Spleen (tissue), 7 donors: ENCODE measurements at regions not wholly inside any gene's neighbourhood (a gene's known extent, or its start where the extent isn't known, plus 50 kb on each side); places are given as distances from the start of the nearest gene placed in this dataset.

Experiments used
- POLR2A ChIP-seq, 3 donors: fragments of 450-650 bp; IDR thresholded peaks; one replicate each; pipeline ENCODE4 v1.5.1; 2017; ENCODE audit warnings: antibody characterized with exemption in 3 of 3, mild to moderate bottlenecking in 1 of 3
- POLR2AphosphoS5 ChIP-seq, 3 donors: sonication (generic); formaldehyde crosslinking; IDR thresholded peaks; one replicate each; pipeline ENCODE4 v1.5.1; 2017; ENCODE audit warnings: antibody characterized with exemption in 3 of 3
- TF ChIP-seq, protein P1 (sequence below), 11 experiments: fragments of 200-600 bp in 7 of 11; fragments of 450-650 bp in 4 of 11; sonication (generic) in 4 of 11; IDR thresholded peaks in 8 of 11; conservative IDR thresholded peaks in 3 of 11; 1 replicate in 7 of 11; 2 replicates in 4 of 11; pipeline versions ENCODE4 v1.4.0 to v1.8.0; 2016 to 2021; ENCODE audit warnings: antibody characterized with exemption in 11 of 11, inconsistent platforms in 4 of 11, mild to moderate bottlenecking in 1 of 11
- donor health status: DM: no; HTN: no; CAD: no; lungs with moderate emphysema.
- donor health status: DM: no; HTN: no; CAD: no.
- donor health status: DM: no; HTN: no; CAD: no.

- TF ChIP-seq, protein P1, sequence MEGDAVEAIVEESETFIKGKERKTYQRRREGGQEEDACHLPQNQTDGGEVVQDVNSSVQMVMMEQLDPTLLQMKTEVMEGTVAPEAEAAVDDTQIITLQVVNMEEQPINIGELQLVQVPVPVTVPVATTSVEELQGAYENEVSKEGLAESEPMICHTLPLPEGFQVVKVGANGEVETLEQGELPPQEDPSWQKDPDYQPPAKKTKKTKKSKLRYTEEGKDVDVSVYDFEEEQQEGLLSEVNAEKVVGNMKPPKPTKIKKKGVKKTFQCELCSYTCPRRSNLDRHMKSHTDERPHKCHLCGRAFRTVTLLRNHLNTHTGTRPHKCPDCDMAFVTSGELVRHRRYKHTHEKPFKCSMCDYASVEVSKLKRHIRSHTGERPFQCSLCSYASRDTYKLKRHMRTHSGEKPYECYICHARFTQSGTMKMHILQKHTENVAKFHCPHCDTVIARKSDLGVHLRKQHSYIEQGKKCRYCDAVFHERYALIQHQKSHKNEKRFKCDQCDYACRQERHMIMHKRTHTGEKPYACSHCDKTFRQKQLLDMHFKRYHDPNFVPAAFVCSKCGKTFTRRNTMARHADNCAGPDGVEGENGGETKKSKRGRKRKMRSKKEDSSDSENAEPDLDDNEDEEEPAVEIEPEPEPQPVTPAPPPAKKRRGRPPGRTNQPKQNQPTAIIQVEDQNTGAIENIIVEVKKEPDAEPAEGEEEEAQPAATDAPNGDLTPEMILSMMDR (IDR thresholded peaks at IDR 0.05 in 8 of 11, conservative IDR thresholded peaks at IDR 0.05 in 3 of 11) = no peak
- no peak for TF ChIP-seq POLR2AphosphoS5 (IDR thresholded peaks at IDR 0.05)
- TF ChIP-seq POLR2A (IDR thresholded peaks at IDR 0.05) = no peak
Observed at GRCh38 chr6:170023620-170024521, 267.0 kb downstream of the DLL1 start.
